ENCODE measurements at regions not wholly inside any gene's neighbourhood (a gene's known extent, or its start where the extent isn't known, plus 50 kb on each side); places are given as distances from the start of the nearest gene placed in this dataset.
"Not testable (repeated sequence)": the region's sequence is repeated elsewhere in the genome, so short reads cannot be mapped to it uniquely, and the experiment has no call there.

DNA sequence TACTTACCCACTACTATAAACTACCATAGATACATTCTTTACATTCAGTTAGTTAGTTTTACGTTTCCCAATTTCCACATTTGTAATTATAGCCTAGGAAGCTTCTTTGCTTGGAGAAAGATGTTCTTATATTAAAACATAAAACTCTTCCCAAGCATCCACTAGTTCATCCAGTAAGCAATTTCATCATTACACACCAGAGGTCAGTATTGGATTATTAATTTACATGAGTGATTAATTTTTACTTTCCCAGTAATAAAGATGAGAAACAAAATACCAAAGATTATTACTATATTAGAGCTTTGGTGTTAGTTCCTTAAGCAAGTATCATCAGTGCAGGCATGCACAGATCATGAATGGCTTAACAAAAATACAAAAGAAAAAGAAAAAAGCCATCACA, 518.4 kb downstream of the TUBA3C start:
- H3K36me3 ChIP-seq; H3K9me3 ChIP-seq; H3K27me3 ChIP-seq; ATAC-seq; DNase-seq; H3K4me1 ChIP-seq; H3K27ac ChIP-seq; H3K4me3 ChIP-seq; intact Hi-C loops (cut with DNase I): not testable (repeated sequence)

DNA sequence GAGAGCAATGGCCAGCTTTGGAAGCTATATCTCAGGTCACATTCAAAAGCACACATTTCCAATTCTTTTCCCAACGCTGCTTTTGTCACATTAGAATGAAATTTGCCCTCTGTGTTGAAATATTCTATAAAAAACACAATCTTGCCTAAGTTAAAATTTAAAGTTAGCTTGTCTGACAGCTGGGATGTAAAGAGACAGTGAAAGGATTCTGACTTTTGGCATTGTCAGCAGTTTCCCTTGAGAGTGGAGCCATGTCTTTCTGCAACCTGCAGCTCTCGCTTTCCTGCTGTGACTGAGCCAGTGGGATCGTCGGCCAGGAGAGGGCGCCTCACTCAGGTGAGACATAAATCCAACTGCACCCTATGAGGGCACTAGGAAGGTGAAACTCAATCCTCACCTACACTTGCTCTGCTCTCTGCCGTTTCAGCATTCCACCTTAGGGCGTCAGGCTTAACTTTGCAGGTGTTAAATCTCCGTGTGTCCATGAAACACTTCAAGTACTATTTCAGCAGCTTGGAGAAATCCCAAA, 537.9 kb downstream of the TUBA3C start:
- ATAC-seq; H3K4me3 ChIP-seq; H3K4me1 ChIP-seq; H3K9me3 ChIP-seq; H3K27ac ChIP-seq; H3K36me3 ChIP-seq; H3K27me3 ChIP-seq; intact Hi-C loops (cut with DNase I): not testable (repeated sequence)
- TF ChIP-seq, protein P1, sequence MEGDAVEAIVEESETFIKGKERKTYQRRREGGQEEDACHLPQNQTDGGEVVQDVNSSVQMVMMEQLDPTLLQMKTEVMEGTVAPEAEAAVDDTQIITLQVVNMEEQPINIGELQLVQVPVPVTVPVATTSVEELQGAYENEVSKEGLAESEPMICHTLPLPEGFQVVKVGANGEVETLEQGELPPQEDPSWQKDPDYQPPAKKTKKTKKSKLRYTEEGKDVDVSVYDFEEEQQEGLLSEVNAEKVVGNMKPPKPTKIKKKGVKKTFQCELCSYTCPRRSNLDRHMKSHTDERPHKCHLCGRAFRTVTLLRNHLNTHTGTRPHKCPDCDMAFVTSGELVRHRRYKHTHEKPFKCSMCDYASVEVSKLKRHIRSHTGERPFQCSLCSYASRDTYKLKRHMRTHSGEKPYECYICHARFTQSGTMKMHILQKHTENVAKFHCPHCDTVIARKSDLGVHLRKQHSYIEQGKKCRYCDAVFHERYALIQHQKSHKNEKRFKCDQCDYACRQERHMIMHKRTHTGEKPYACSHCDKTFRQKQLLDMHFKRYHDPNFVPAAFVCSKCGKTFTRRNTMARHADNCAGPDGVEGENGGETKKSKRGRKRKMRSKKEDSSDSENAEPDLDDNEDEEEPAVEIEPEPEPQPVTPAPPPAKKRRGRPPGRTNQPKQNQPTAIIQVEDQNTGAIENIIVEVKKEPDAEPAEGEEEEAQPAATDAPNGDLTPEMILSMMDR (IDR thresholded peaks at IDR 0.05), result peak; percentile 21 to 25
- peak in 1 of 4 donors; percentile 77 for DNase-seq

DNA sequence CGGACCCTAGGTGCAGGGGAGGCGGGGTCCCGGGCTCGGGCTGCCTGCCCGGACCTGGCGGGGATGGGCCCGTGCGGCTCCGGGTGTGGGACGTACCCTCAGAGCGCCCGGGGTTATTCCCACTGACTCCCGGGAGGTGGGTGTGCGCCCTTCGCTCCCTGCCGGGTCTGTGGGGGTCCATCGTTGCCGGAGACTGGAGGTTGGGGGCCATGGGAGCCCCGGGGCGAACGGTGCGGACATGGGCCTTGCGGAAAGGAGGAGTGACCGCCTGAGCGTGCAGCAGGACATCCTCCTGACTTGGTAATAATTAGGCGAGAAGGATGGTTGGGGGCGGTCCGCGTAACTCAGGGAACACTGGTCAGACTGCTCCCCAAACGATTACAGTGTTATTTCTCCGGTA, 552.7 kb downstream of the TUBA3C start:
- H3K9me3 ChIP-seq; intact Hi-C loops (cut with DNase I); H3K27ac ChIP-seq; H3K4me3 ChIP-seq; H3K27me3 ChIP-seq; H3K36me3 ChIP-seq; H3K4me1 ChIP-seq; ATAC-seq: not testable (repeated sequence)
- peak in 1 of 4 donors; percentile 28 for DNase-seq

DNA sequence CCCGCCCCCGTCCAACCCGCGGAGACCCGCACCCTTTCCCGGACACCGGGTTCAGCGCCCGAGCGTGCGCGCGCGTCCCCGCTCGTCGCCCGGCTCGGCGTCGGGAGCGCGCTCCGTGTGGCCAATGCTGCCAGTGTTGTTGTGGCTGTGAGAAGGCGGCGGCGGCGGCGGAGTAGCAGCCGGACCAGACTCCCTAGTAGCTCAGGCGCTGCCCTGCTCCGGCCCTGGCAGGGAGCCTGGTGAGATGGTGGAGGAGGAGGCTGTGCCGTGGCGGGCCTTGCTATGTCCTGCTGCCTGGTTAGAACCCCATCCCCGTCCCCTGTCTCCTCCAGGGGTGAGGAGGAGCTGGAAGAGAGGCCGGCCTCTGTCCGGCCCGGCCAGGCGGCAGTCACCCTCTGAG, 553.2 kb downstream of the TUBA3C start:
- H3K36me3 ChIP-seq, result no peaks in the 10 kb centered on the region
- no peak overlapping the region for H3K27ac ChIP-seq
- ATAC-seq (no peak), DNase-seq (peak in 1 of 4 donors; percentile 65)
- intact Hi-C loops (cut with DNase I), result no loop called here
- H3K4me1 ChIP-seq, result no peaks in the 10 kb centered on the region
- no peak overlapping the region for H3K4me3 ChIP-seq
- TF ChIP-seq, protein P1 (IDR thresholded peaks at IDR 0.05), result no peak
- peaks cover 0 to 8% of the 10 kb centered on the region in 2 donors for H3K9me3 ChIP-seq
- H3K27me3 ChIP-seq, result no peaks in the 10 kb centered on the region

DNA sequence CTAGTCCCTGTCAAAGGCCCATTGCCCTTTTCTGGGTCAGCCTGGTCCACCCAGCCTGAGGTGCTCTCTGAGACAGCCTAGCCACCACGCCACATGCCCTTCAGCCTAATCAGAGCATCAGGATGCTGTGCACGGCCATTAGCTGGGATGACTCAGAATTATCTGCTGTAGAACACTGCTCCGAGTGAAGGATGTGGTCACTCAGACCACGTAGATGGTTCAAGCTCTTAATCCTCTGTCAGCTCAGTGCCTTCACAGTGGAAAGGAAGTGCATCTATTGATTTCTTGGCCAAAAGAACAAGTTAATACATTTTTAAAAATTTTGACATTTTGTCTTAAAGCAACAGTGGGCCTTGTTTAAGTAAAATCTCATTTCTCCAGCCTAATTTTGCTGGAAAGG, 557.6 kb downstream of the TUBA3C start:
- H3K4me3 ChIP-seq; H3K36me3 ChIP-seq; ATAC-seq; intact Hi-C loops (cut with DNase I); H3K27ac ChIP-seq; DNase-seq; H3K4me1 ChIP-seq; H3K9me3 ChIP-seq; H3K27me3 ChIP-seq: not testable (repeated sequence)

DNA sequence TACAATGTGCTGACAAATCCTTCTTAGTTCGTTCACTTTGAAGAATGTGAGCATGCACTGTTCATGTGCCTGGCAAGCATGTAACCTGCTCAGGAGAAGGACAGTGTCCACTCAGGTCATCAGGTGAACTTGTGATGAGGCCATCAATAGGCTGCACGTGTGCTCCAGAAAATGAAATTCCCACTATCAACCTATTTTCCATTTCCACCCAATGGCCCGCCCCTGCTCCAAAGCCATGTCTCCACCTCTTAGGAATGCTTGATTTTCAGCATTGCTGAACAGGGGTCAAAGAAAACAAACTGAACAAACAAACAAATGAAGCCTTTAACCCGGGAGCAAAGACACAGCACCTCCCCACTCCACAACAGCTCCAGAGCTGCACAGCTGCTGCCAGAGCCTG, 563.2 kb downstream of the TUBA3C start:
- intact Hi-C loops (cut with DNase I); H3K36me3 ChIP-seq; ATAC-seq; H3K4me1 ChIP-seq; H3K27me3 ChIP-seq; H3K27ac ChIP-seq; DNase-seq; H3K4me3 ChIP-seq; H3K9me3 ChIP-seq: not testable (repeated sequence)

DNA sequence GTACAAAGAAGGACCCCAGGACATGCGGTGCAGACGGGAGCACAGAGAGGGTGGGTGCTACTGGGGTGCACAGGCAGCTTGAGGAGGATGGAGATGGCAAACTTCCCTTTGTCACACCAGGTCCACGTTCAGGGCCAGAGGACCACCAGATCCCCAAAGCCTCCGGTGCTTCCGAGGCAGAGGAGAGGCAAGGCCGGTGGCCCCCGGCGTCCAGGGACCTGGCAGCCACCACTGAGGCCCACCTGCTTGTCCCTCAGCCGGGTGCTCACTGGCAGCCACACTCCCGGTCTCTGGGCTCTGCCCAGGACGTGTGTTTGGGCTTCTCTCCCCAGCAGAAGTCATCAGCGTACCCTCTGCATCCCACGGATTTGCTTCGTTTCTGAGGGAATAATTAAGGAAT, 571.1 kb downstream of the TUBA3C start:
- H3K27me3 ChIP-seq; intact Hi-C loops (cut with DNase I); H3K36me3 ChIP-seq; H3K4me3 ChIP-seq; H3K4me1 ChIP-seq; H3K27ac ChIP-seq; ATAC-seq: not testable (repeated sequence)
- peaks cover 0 to 10% of the 10 kb centered on the region in 2 donors for H3K9me3 ChIP-seq
- peak in 1 of 4 donors; percentile 31 for DNase-seq

DNA sequence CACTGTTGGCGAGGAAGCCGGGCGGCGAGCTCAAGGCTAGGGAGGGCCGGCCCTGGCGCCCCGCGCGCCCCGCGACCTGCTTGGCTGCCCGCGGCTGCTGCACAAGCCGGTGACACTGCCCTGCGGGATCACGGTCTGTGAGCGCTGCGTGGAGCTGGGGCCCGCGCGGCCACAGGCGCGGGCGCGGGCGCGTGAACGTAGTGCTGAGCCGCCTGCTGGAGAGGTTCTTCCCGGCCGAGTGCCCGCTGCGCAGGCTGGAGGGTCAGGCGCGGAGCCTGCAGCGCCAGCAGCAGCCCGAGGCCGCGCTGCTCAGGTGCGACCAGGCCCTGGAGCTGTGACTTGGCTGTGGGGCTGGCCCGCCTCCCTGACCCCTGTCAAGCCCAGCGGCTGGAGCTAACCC, 572.3 kb downstream of the TUBA3C start:
- H3K27me3 ChIP-seq; H3K4me1 ChIP-seq; H3K36me3 ChIP-seq; ATAC-seq; H3K4me3 ChIP-seq; H3K27ac ChIP-seq; intact Hi-C loops (cut with DNase I): not testable (repeated sequence)
- peak in 1 of 4 donors; percentile 47 for DNase-seq
- H3K9me3 ChIP-seq, result peaks cover 0 to 10% of the 10 kb centered on the region in 2 donors

DNA sequence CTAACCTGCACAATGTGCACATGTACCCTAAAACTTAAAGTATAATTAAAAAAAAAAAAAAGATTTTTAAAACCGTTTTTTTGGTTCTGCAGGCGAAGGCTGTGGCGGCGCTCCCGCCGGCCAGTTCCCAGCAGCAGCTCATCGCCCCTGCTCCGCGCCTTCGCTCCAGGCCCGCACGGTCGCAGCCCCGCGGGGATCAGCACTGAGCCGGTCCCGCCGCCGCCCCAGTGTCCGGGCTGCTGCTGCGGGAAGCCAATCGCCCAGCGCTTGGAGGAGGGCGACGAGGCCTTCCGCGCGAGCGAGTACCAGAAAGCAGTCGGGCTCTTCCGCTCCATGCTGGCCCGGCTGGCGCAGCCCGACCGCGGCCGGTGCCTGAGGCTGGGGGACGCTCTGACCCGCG, 572.8 kb downstream of the TUBA3C start:
- peak in 1 of 4 donors; percentile 34 for DNase-seq
- H3K36me3 ChIP-seq; H3K27me3 ChIP-seq; H3K4me3 ChIP-seq; H3K27ac ChIP-seq; H3K4me1 ChIP-seq; ATAC-seq; intact Hi-C loops (cut with DNase I): not testable (repeated sequence)
- H3K9me3 ChIP-seq, result peaks cover 0 to 10% of the 10 kb centered on the region in 2 donors

DNA sequence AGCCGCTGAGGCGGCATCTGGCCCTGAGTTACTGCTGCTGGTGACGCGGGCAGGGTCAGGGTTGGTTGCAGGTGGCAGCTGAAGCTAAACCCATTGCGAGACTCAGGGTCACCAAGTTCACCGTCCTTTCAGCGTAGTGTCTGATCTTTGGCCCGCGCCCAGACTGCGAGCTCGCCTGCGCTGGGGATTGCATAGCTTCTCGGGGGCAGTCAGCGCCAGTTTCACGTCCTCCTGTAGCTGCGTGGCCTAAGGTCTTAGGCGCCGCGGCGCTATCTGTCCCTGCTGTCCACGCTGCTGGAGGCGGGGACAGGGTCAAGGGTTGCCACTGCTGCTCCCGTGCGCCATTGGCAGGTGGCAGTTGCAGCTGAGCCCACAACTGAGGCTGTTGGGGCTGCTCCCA, 581.3 kb downstream of the TUBA3C start:
- H3K9me3 ChIP-seq, result peaks cover 0 to 14% of the 10 kb centered on the region in 2 donors
- H3K27me3 ChIP-seq; H3K4me3 ChIP-seq; ATAC-seq; H3K27ac ChIP-seq; H3K36me3 ChIP-seq; H3K4me1 ChIP-seq; intact Hi-C loops (cut with DNase I): not testable (repeated sequence)
- peak in 1 of 4 donors; percentile 42 for DNase-seq

DNA sequence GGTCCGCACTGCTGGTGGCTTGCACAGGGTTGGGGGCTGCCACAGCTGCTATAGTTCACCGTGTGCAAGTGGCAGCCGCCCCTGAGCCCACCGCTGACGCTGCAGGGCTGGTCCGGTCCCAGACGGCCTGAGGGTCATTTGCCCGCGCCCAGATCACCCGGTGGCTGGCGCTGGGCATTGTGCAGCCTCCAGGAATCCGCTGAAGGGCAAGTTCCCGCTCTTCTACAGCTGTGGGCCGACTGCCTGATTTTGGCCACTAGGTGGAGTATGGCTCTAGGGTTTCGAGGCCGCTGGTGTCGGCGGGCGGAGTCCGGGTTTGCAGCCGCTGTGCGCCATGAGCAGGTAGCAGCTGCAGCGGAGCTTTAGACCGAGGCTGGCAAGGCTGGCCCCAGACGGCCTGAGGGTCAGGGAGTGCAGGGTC, 581.8 kb downstream of the TUBA3C start:
- H3K27ac ChIP-seq; H3K27me3 ChIP-seq; ATAC-seq; H3K36me3 ChIP-seq; H3K4me3 ChIP-seq; intact Hi-C loops (cut with DNase I); H3K4me1 ChIP-seq: not testable (repeated sequence)
- peaks cover 0 to 19% of the 10 kb centered on the region in 2 donors for H3K9me3 ChIP-seq
- DNase-seq, result peak in 1 of 4 donors; percentile 73

DNA sequence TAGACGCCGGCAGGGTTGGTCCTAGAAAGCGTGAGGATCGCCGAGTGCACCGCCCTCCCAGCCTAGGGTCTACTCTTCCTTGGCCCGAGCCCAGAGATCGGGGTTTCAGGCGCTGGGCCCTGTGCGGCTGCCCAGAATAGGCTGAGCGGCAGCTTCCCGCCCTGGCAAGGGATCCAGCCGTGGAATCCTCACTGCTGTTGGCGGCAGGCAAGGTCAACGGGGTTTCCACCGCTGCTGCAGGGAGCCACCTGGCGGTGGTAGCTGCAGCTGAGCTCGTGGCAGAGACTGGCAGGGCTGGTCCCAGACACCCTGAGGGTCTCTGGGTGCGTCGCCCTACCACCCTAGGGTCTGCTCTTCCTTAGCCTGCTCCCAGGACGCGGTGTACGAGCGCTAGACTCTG, 583.1 kb downstream of the TUBA3C start:
- peaks cover 0 to 27% of the 10 kb centered on the region in 2 donors for H3K9me3 ChIP-seq
- ATAC-seq; H3K27ac ChIP-seq; intact Hi-C loops (cut with DNase I); H3K4me1 ChIP-seq; H3K27me3 ChIP-seq; H3K4me3 ChIP-seq; H3K36me3 ChIP-seq: not testable (repeated sequence)
- DNase-seq, result peak in 1 of 4 donors; percentile 44

Data from left lung (tissue), 4 donors.